SH-SY5Y (cell line): ENCODE measurements at regions not wholly inside any gene's neighbourhood (a gene's known extent, or its start where the extent isn't known, plus 50 kb on each side); places are given as distances from the start of the nearest gene placed in this dataset.

Experiments
- GATA2 ChIP-seq: IDR thresholded peaks from 2 replicates; pipeline ENCODE4 v1.6.1; 2011; ENCODE audit warnings: mild to moderate bottlenecking, low read depth, low read length
- GATA3 ChIP-seq: IDR thresholded peaks from 2 replicates; pipeline ENCODE4 v1.6.1; 2011; ENCODE audit warnings: low read depth, mild to moderate bottlenecking, low read length, moderate library complexity

DNA sequence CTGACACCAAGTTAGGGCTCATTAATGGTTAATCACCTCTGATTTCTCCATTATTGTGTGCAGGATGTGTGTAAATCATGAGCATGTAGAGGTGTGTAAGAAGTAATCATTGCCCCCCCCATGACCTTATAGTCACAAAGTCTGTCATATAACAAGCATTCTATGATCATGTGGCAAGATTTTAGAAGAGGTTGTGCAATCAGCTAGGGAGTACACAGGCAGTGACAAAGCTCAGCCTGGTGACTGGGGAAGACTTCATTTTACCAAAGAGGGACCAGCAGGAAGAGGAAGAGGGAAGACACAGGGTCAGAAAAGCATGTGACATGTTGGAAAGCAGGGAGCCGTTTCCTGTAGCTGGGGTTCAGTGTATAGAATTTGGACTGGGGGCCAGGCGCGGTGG, 176.5 kb upstream of the LARGE1 start:
- TF ChIP-seq GATA3, result no peak
- no peak for TF ChIP-seq GATA2

- TF ChIP-seq GATA2 (no peak), GATA3 (no peak)
These were observed 179.0 kb upstream of the LARGE1 start for GRCh38 chr22:34099278-34099677.

DNA sequence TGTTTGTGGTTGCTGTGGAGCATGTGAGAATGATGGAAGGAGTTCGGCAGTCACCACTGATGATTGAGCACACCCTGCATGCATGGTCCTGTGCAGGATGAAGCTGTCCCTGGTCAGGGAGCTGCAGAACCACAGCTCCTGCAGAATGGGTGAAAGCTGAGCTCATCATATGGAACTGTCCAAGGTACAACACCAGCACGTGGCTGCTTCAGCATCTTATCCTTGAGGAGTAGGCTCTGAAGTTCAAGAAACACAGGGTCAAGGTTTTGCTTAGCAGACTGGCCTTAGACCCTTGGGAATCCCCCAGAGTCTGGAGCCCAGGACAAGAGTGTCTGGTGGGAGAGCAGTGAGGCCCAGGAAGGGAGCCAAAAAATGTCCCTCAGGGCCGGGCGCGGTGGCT, 182.4 kb upstream of the LARGE1 start:
- no peak for TF ChIP-seq GATA3
- TF ChIP-seq GATA2, result no peak

- TF ChIP-seq GATA2, result no peak
- TF ChIP-seq GATA3, result no peak
These were observed 185.3 kb upstream of the LARGE1 start for GRCh38 chr22:34105461-34106062.

DNA sequence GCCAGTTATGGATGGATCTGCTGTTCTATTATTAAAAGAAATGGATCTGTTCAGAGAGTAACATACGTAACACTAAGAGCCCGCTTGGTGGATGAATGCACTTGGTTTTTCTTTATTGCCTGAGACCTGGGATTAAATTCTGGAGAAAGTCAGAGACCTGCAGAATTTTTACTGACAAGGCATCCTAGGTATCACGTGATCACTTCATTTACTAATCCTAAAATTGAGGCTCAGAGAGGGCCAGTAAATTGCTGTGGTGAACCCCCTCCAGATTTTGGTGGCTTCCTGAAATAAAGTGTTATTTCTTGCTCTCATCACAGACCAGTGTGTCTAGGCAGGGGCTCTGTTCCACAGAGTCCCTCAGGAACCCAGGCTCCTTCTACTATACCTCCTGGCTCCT, 187.9 kb upstream of the LARGE1 start:
- no peak for TF ChIP-seq GATA3
- no peak for TF ChIP-seq GATA2

DNA sequence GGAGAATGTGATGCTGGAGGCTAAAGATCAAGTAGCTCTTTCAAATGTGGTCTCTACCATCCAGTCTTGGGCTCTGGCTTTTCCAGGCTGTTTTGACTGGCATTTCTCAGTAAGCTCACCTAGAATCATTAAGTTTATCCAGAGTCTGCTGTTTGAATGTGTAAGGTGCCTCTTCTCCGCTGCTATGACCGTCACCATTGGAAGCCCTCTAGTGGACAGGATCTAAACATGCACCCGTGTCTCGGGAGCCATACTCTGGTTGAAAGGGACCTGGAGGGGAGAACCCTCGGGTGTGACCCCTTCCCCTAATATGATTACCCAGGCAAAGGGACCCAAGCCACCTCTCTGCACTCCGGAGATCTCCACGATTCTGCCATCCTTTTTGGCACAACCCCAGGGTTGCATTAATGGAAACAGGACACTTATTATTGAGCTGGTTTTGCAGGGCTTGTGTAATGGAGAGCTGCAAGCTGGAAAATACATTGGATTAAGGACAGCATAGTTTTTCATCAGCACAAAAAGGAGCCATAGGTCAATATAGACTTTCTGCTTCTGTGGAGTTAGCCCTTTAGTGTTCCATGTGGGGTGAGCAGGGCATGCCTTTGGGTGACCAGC, 191.0 kb upstream of the LARGE1 start:
- TF ChIP-seq GATA2 (no peak), GATA3 (no peak)

DNA sequence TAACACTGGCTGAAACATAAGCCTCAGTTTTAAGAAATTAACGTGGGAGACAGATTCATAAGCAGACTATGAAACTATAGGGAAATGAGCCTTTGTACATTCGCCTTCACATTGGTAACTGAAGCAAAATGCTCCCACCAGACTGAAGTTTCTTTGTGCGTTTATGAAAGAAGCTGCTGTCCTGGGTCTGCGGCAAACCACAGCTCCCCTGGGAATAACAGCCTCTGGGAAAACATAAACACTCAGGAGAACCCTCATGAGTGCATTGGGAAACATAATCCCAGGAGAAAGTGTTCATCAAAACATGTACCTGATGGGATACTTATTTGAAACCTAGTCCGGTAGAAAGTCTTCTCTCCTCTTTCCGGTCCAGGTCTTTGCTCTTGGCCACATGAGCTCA, 193.1 kb upstream of the LARGE1 start:
- TF ChIP-seq GATA3 (no peak), GATA2 (no peak)

DNA sequence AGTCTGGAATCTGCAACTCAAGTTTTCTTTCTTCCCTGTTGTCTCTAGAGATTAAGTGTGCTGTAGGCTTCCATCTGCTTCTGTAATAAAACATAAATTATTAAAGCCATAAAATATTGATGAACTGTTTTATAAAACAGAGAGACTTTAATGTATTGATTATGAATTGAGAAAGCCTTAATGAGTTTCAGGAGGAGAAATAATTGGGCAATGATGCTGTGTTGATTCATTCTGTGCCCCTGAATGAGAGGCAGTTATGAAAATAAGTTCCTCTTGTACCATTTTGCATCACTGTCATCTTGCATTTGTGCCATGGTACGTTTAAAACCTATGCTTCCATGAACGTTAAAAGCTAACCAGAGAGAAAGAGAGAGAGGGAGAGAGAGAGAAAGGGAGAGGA, 194.1 kb upstream of the LARGE1 start:
- no peak for TF ChIP-seq GATA3
- TF ChIP-seq GATA2, result no peak

DNA sequence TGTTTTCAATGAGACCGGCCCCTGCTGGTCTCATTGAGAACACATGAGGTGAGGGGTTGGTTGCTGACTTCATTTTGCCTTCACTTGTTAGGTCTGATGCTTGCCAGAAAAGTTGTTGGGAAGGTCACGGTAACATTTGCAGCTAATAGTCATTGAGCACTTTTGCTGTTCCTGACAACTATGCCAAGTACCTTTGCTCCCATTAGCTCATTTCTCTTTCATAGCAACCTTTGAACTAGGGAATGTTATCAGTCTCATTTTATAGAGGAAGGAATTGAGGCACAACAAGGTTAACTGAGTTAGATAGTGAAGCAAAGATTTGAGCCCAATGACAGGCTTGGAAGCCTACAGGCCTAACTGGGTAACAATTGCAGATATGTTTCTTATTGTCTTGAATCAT, 195.4 kb upstream of the LARGE1 start:
- no peak for TF ChIP-seq GATA3
- TF ChIP-seq GATA2, result no peak

DNA sequence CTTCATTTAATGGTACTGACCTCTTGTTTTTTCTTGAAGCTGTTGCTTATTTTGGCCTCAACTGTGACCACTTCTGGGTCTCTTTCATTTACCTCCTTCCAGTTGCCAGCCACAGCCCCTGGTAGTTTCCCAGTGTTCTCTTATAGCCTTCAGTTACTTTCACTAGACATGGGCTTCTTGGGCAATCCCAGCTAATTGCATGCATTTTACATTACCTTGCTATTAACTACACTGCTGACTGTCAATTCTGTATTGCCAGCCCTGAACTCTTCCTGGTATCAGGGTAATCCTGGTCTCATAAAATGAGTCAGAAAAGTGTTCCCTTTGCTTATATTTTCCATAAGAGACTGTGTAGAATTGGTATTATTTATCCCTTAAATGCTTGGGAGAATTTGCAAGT, 195.8 kb upstream of the LARGE1 start:
- TF ChIP-seq GATA2 (no peak), GATA3 (no peak)

- no peak for TF ChIP-seq GATA2
- TF ChIP-seq GATA3, result no peak
These were observed 201.8 kb upstream of the LARGE1 start for GRCh38 chr22:34122042-34122441.

- TF ChIP-seq GATA3 (no peak), GATA2 (no peak)
These were observed 209.6 kb upstream of the LARGE1 start for GRCh38 chr22:34129691-34130486.

- no peak for TF ChIP-seq GATA3
- TF ChIP-seq GATA2, result no peak
These were observed 215.5 kb upstream of the LARGE1 start for GRCh38 chr22:34135749-34136148.

- no peak for TF ChIP-seq GATA3
- TF ChIP-seq GATA2, result no peak
These were observed 229.7 kb upstream of the LARGE1 start for GRCh38 chr22:34150023-34150422.

GRCh38 chr22:34159491-34159890, 239.2 kb upstream of the LARGE1 start:
- TF ChIP-seq GATA3 (no peak), GATA2 (no peak)
